ENCODE measurements at regions not wholly inside any gene's neighbourhood (a gene's known extent, or its start where the extent isn't known, plus 50 kb on each side); places are given as distances from the start of the nearest gene placed in this dataset.

GRCh38 chr6:47114460-47114859, 72.3 kb upstream of the ADGRF1 start:
- no peak for DNase-seq

- DNase-seq, result no peak
Observed at GRCh38 chr6:47112317-47112716, 70.2 kb upstream of the ADGRF1 start.

- no peak for DNase-seq
Observed at GRCh38 chr6:47111685-47112084, 69.6 kb upstream of the ADGRF1 start.

- no peak for DNase-seq
Observed at GRCh38 chr6:47109281-47109680, 67.1 kb upstream of the ADGRF1 start.

- DNase-seq, result no peak
Observed at GRCh38 chr6:47106721-47107197, 64.6 kb upstream of the ADGRF1 start.

GRCh38 chr6:47106216-47106615, 64.1 kb upstream of the ADGRF1 start:
- no peak for DNase-seq

- DNase-seq, result no peak
Observed at GRCh38 chr6:47105469-47106178, 63.5 kb upstream of the ADGRF1 start.

- no peak for DNase-seq
Observed at GRCh38 chr6:47103931-47104330, 61.8 kb upstream of the ADGRF1 start.

GRCh38 chr6:47102331-47102730, 60.2 kb upstream of the ADGRF1 start:
- DNase-seq, result no peak

- no peak for DNase-seq
Observed at GRCh38 chr6:47098570-47098993, 56.5 kb upstream of the ADGRF1 start.

- DNase-seq, result peak; percentile 17
Observed at GRCh38 chr6:47097092-47097945, 55.2 kb upstream of the ADGRF1 start.

GRCh38 chr6:47096211-47096895, 54.2 kb upstream of the ADGRF1 start:
- no peak for DNase-seq

GRCh38 chr6:47094241-47094925, 52.3 kb upstream of the ADGRF1 start:
- no peak for DNase-seq

- DNase-seq, result no peak
Observed at GRCh38 chr6:47093169-47093568, 51.0 kb upstream of the ADGRF1 start.

- DNase-seq, result no peak
Observed at GRCh38 chr6:47091886-47092668, 49.9 kb upstream of the ADGRF1 start.

Data from CD4-positive, alpha-beta T cell treated with Interleukin-12 subunit alpha and Interleukin-12 subunit beta, for 1 hour (primary cell).